RWPE1 (cell line): ENCODE measurements at regions not wholly inside any gene's neighbourhood (a gene's known extent, or its start where the extent isn't known, plus 50 kb on each side); places are given as distances from the start of the nearest gene placed in this dataset.

Experiments
- CTCF ChIA-PET: fragments of 350-600 bp; sonication (Branson Sonifier 250); formaldehyde crosslinking; extraction: SDS; loops from one replicate; lab custom pipeline; 2021; lab: Yijun Ruan, JAX
- POLR2A ChIA-PET: fragments of 400-600 bp; formaldehyde crosslinking; extraction: SDS; loops from one replicate; lab custom pipeline; 2020; ENCODE audit warnings: antibody characterized with exemption; ENCODE audit not compliant: low non-redundant PET; lab: Yijun Ruan, JAX
- DNase-seq: peaks from one replicate; pipeline ENCODE4 v3.0.0; 2012; ENCODE audit warnings: low spot score
- H3K27ac ChIP-seq: fragments of 450-650 bp; 2 replicates; pipeline ENCODE4 v1.5.1; 2017
- CTCF ChIP-seq: fragments of 450-650 bp; conservative IDR thresholded peaks from 2 replicates; pipeline ENCODE4 v1.5.1; 2017; ENCODE audit warnings: low read depth, mild to moderate bottlenecking

- CTCF ChIA-PET: interaction anchor here (1.3 kb wide), 1 partner anchor 93 kb away, joined by 3 read pairs; no protein-coding TSS in a partner anchor
- no peak overlapping the region for H3K27ac ChIP-seq
- POLR2A ChIA-PET: no interaction called here
- TF ChIP-seq CTCF: no peak
- peak; percentile 64 for DNase-seq
Measured at GRCh38 chr1:214902636-214903320, 179.8 kb upstream of the KCNK2 start.

GRCh38 chr1:214912127-214912526 is 170.4 kb upstream of the KCNK2 start:
- no peak for TF ChIP-seq CTCF
- ChIA-PET CTCF (interaction anchor here (0.6 kb wide), 1 partner anchor 585 kb away, joined by 3 read pairs; no protein-coding TSS in a partner anchor), POLR2A (no interaction called here)
- H3K27ac ChIP-seq: no peak overlapping the region
- DNase-seq: no peak

- POLR2A ChIA-PET: no interaction called here
- H3K27ac ChIP-seq: no peak overlapping the region
- DNase-seq: no peak
- CTCF ChIA-PET: no interaction called here
- no peak for TF ChIP-seq CTCF
Measured at GRCh38 chr1:214913966-214914365, 168.6 kb upstream of the KCNK2 start.

GRCh38 chr1:214917081-214917635 is 165.4 kb upstream of the KCNK2 start:
- CTCF ChIA-PET: no interaction called here
- H3K27ac ChIP-seq: no peak overlapping the region
- DNase-seq: no peak
- POLR2A ChIA-PET: no interaction called here
- TF ChIP-seq CTCF: no peak

- no peak overlapping the region for H3K27ac ChIP-seq
- ChIA-PET CTCF (no interaction called here), POLR2A (no interaction called here)
- no peak for TF ChIP-seq CTCF
- no peak for DNase-seq
Measured at GRCh38 chr1:214918745-214919144, 163.8 kb upstream of the KCNK2 start.

GRCh38 chr1:214920337-214920736 is 162.2 kb upstream of the KCNK2 start:
- POLR2A ChIA-PET: no interaction called here
- TF ChIP-seq CTCF: no peak
- no peak for DNase-seq
- H3K27ac ChIP-seq: no peak overlapping the region
- CTCF ChIA-PET: no interaction called here
